ENCODE measurements at regions not wholly inside any gene's neighbourhood (a gene's known extent, or its start where the extent isn't known, plus 50 kb on each side); places are given as distances from the start of the nearest gene placed in this dataset.

GRCh38 chr20:1775117-1775516 is 117.5 kb upstream of the SIRPG start:
- H3K36me3 ChIP-seq (ENCODE audit: control insufficient read depth, insufficient read depth, low read length) = no peaks in the 10 kb centered on the region
- DNase-seq (ENCODE audit: low read depth, low spot score) = no peak
- no CpG with 5 or more reads among the region's 2 CpGs for WGBS (ENCODE audit: insufficient coverage, insufficient read length)
- no peak overlapping the region for H3K27ac ChIP-seq (ENCODE audit: low read length)
- H3K27me3 ChIP-seq (ENCODE audit: control insufficient read depth, insufficient read depth, low read length) = no peaks in the 10 kb centered on the region
- no peak overlapping the region for H3K4me3 ChIP-seq (ENCODE audit: low read length)
- no peaks in the 10 kb centered on the region for H3K9me3 ChIP-seq (ENCODE audit: control insufficient read depth, insufficient read depth, low read length)
- no peaks in the 10 kb centered on the region for H3K4me1 ChIP-seq (ENCODE audit: control insufficient read depth, insufficient read depth, low read length)

DNA sequence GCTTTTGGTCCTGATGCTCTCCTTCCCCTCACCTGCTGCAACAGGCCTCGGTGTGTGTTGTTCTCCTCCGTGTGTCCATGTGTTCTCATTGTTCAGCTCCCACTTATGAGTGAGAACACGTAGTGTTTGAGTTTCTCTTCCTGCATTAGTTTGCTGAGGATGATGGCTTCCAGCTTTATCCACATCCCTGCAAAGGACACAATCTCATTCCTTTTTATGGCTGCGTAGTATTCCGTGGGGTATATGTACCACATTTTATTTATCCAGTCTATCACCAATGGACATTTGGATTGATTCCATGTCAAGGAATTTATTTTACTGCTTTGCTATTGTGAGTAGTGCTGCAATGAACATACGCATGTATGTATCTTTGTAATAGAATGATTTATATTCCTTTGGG is 116.9 kb upstream of the SIRPG start:
- Histone ChIP-seq H3K36me3 (ENCODE audit: control insufficient read depth, insufficient read depth, low read length) (no peaks in the 10 kb centered on the region), H3K27me3 (ENCODE audit: control insufficient read depth, insufficient read depth, low read length) (no peaks in the 10 kb centered on the region), H3K27ac (ENCODE audit: low read length) (no peak overlapping the region), H3K4me3 (ENCODE audit: low read length) (no peak overlapping the region), H3K4me1 (ENCODE audit: control insufficient read depth, insufficient read depth, low read length) (no peaks in the 10 kb centered on the region), H3K9me3 (ENCODE audit: control insufficient read depth, insufficient read depth, low read length) (no peaks in the 10 kb centered on the region)
- WGBS (ENCODE audit: insufficient coverage, insufficient read length) = no CpG with 5 or more reads among the region's 6 CpGs
- DNase-seq (ENCODE audit: low read depth, low spot score) = no peak

DNA sequence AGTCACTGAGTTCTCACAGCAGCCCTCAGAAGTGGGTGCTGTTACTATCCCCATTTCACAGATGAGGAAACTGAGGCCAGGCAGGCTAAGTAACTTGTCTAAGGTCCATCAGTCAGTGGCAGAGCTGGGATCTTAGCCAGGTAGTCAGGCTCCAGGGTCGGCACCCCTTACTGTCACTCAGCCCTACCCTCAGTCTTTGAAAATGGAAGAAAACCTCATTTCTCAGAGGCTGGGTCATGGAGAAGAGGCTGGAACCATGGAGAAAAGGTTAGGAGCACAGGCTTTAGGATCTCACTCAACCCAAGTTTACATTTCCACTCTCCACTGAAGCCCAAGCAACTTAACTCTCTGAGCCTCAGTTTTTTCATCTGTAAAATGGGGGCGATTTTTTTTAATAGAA is 116.2 kb upstream of the SIRPG start:
- no CpG with 5 or more reads among the region's 2 CpGs for WGBS (ENCODE audit: insufficient coverage, insufficient read length)

DNA sequence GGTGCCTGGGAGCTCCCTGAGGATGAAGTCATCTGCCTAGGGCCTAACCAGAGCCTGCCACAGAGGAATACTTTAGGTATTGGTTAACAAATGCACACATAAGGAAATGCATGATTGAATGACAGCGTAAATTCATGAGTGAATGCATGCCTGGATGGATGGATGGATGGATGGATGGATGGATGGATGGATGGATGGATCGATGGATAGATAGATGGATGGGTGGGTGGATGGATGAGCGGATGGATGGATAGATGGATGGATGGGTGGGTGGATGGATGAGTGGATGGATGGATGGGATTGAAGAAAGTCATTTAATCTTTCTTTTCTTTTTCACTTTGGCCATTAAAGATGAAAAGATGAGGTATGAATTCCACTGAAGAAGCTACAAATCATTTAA is 111.9 kb upstream of the SIRPG start:
- H3K9me3 ChIP-seq (ENCODE audit: control insufficient read depth, insufficient read depth, low read length) = no peaks in the 10 kb centered on the region
- no peaks in the 10 kb centered on the region for H3K36me3 ChIP-seq (ENCODE audit: control insufficient read depth, insufficient read depth, low read length)
- DNase-seq (ENCODE audit: low read depth, low spot score) = no peak
- H3K4me1 ChIP-seq (ENCODE audit: control insufficient read depth, insufficient read depth, low read length) = no peaks in the 10 kb centered on the region
- H3K27me3 ChIP-seq (ENCODE audit: control insufficient read depth, insufficient read depth, low read length) = no peaks in the 10 kb centered on the region
- no peak overlapping the region for H3K4me3 ChIP-seq (ENCODE audit: low read length)
- no peak overlapping the region for H3K27ac ChIP-seq (ENCODE audit: low read length)
- no CpG with 5 or more reads among the region's 3 CpGs for WGBS (ENCODE audit: insufficient coverage, insufficient read length)

More for the DNA sequence above, 116.2 kb upstream of the SIRPG start:
- Histone ChIP-seq H3K36me3 (ENCODE audit: control insufficient read depth, insufficient read depth, low read length) (no peaks in the 10 kb centered on the region), H3K9me3 (ENCODE audit: control insufficient read depth, insufficient read depth, low read length) (no peaks in the 10 kb centered on the region), H3K4me1 (ENCODE audit: control insufficient read depth, insufficient read depth, low read length) (no peaks in the 10 kb centered on the region), H3K4me3 (ENCODE audit: low read length) (no peak overlapping the region), H3K27ac (ENCODE audit: low read length) (no peak overlapping the region), H3K27me3 (ENCODE audit: control insufficient read depth, insufficient read depth, low read length) (no peaks in the 10 kb centered on the region)
- no peak for DNase-seq (ENCODE audit: low read depth, low spot score)

DNA sequence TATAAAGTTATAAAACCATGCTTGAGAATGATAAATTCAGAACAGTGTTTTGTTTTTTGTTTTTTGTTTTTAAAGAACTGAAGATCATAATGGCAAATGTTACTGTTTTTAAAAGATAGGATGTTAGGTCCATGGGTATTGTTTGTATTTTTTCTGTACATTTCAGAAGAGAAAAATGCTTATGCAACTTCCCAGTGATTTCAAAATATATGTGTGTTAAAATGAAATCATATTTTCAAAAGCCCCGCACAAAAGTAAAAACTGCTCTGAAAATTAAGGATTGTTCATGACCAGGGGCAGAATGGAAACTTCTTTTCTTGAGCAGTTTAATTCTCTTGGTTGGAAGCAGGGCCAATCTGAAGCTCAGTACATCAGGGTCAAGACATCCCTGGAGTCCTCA is 109.2 kb upstream of the SIRPG start:
- no peaks in the 10 kb centered on the region for H3K36me3 ChIP-seq (ENCODE audit: control insufficient read depth, insufficient read depth, low read length)
- no peaks in the 10 kb centered on the region for H3K27me3 ChIP-seq (ENCODE audit: control insufficient read depth, insufficient read depth, low read length)
- no peak overlapping the region for H3K4me3 ChIP-seq (ENCODE audit: low read length)
- no peak overlapping the region for H3K27ac ChIP-seq (ENCODE audit: low read length)
- no CpG with 5 or more reads among the region's 1 CpG for WGBS (ENCODE audit: insufficient coverage, insufficient read length)
- H3K4me1 ChIP-seq (ENCODE audit: control insufficient read depth, insufficient read depth, low read length) = no peaks in the 10 kb centered on the region
- no peaks in the 10 kb centered on the region for H3K9me3 ChIP-seq (ENCODE audit: control insufficient read depth, insufficient read depth, low read length)
- DNase-seq (ENCODE audit: low read depth, low spot score) = no peak

- H3K4me3 ChIP-seq (ENCODE audit: low read length) = no peak overlapping the region
- H3K36me3 ChIP-seq (ENCODE audit: control insufficient read depth, insufficient read depth, low read length) = no peaks in the 10 kb centered on the region
- DNase-seq (ENCODE audit: low read depth, low spot score) = peak; percentile 54
- H3K4me1 ChIP-seq (ENCODE audit: control insufficient read depth, insufficient read depth, low read length) = no peaks in the 10 kb centered on the region
- H3K27ac ChIP-seq (ENCODE audit: low read length) = no peak overlapping the region
- no CpG with 5 or more reads among the region's 15 CpGs for WGBS (ENCODE audit: insufficient coverage, insufficient read length)
- no peaks in the 10 kb centered on the region for H3K9me3 ChIP-seq (ENCODE audit: control insufficient read depth, insufficient read depth, low read length)
- no peaks in the 10 kb centered on the region for H3K27me3 ChIP-seq (ENCODE audit: control insufficient read depth, insufficient read depth, low read length)
Measured at GRCh38 chr20:1764136-1765033, 106.8 kb upstream of the SIRPG start.

- WGBS (ENCODE audit: insufficient coverage, insufficient read length) = no CpG with 5 or more reads among the region's 5 CpGs
- Histone ChIP-seq H3K9me3 (ENCODE audit: control insufficient read depth, insufficient read depth, low read length) (no peaks in the 10 kb centered on the region), H3K27ac (ENCODE audit: low read length) (no peak overlapping the region), H3K4me1 (ENCODE audit: control insufficient read depth, insufficient read depth, low read length) (no peaks in the 10 kb centered on the region), H3K36me3 (ENCODE audit: control insufficient read depth, insufficient read depth, low read length) (no peaks in the 10 kb centered on the region), H3K27me3 (ENCODE audit: control insufficient read depth, insufficient read depth, low read length) (no peaks in the 10 kb centered on the region), H3K4me3 (ENCODE audit: low read length) (no peak overlapping the region)
- DNase-seq (ENCODE audit: low read depth, low spot score) = no peak
Measured at GRCh38 chr20:1761598-1761997, 104.0 kb upstream of the SIRPG start.

DNA sequence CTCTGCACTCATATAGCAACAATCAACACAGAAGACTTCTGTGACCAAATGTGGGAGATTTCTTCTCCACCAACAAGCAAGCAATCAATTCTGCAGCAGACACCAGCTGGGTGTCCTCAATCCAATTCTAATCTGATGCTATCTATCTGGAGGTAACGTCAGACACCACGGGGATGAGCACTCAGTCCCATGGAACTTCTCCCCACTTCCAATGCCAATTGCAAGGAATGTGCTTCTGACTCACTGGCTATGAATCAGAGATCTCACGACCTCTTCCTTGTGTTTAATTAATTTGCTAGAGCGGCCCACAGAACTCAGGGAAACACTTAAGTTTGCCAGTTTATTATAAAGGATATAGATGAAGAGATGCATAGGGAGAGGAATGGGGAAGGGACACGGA is 103.5 kb upstream of the SIRPG start:
- Histone ChIP-seq H3K4me3 (ENCODE audit: low read length) (no peak overlapping the region), H3K27ac (ENCODE audit: low read length) (no peak overlapping the region), H3K4me1 (ENCODE audit: control insufficient read depth, insufficient read depth, low read length) (no peaks in the 10 kb centered on the region), H3K36me3 (ENCODE audit: control insufficient read depth, insufficient read depth, low read length) (no peaks in the 10 kb centered on the region), H3K27me3 (ENCODE audit: control insufficient read depth, insufficient read depth, low read length) (no peaks in the 10 kb centered on the region), H3K9me3 (ENCODE audit: control insufficient read depth, insufficient read depth, low read length) (no peaks in the 10 kb centered on the region)
- no CpG with 5 or more reads among the region's 5 CpGs for WGBS (ENCODE audit: insufficient coverage, insufficient read length)
- no peak for DNase-seq (ENCODE audit: low read depth, low spot score)

DNA sequence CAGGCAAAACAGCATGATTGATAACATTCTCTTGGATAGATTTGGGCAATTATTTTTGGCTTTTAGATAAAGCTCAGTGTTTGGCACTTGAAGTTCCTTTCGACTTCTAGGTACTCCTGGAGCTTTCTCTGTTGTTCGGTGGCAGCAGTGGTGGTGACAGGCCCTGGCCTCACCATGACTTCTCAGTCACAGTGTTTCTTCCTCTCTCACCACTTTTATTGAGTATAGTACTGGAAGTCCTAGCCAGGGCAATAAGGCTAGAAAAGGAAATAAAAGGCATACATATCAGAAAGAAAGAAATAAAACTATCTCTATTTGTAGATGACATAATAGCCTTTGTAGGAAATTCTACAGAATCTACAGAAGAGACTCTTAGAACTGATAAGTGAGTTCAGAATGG is 101.2 kb upstream of the SIRPG start:
- Histone ChIP-seq H3K27me3 (ENCODE audit: control insufficient read depth, insufficient read depth, low read length) (no peaks in the 10 kb centered on the region), H3K27ac (ENCODE audit: low read length) (no peak overlapping the region), H3K4me1 (ENCODE audit: control insufficient read depth, insufficient read depth, low read length) (no peaks in the 10 kb centered on the region), H3K9me3 (ENCODE audit: control insufficient read depth, insufficient read depth, low read length) (no peaks in the 10 kb centered on the region), H3K36me3 (ENCODE audit: control insufficient read depth, insufficient read depth, low read length) (no peaks in the 10 kb centered on the region), H3K4me3 (ENCODE audit: low read length) (no peak overlapping the region)
- DNase-seq (ENCODE audit: low read depth, low spot score) = no peak
- no CpG with 5 or more reads among the region's 2 CpGs for WGBS (ENCODE audit: insufficient coverage, insufficient read length)

DNA sequence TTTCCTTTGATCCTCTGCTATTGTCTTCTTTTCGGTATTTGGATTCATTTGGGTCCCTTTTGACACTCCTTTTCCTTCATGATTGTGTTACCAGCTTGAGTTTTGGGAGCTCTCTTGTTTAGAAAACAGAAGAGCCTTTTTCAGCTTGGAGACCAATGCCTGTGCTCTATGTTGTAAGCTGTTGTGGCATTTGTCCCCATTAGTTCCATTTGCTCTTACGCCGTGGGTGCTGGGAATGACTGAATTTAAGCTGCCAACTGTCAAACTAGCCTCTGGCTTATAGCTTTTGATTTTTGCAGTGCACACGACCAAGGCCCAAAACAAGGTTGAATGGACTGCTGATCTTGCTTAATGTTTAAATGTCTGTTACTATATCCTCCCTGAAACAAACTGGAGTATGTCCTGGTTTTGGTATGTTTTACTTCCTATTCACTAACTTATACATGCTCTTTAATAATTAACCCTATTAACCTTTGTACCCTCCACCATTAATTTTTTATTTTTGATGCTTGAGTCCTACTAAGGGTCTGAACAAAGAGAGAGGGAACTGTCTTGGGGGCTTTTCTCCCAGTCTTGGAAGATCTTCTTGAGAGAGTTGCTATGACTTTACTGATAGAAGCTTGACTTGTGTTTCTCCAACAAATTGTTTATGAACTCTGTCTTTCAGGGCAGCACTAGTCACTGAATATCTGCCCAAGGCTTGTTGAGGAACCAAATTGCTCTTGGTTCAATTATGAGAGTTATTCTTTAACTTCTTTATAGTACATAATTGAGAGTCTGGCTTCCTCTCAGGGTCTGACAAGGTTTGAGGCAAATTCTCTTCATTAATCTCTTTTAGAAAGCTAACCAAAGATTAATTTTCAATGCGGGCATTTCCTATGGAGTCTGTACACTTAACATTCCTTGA is 100.3 kb upstream of the SIRPG start:
- no peaks in the 10 kb centered on the region for H3K9me3 ChIP-seq (ENCODE audit: control insufficient read depth, insufficient read depth, low read length)
- H3K27ac ChIP-seq (ENCODE audit: low read length) = no peak overlapping the region
- H3K36me3 ChIP-seq (ENCODE audit: control insufficient read depth, insufficient read depth, low read length) = no peaks in the 10 kb centered on the region
- H3K4me1 ChIP-seq (ENCODE audit: control insufficient read depth, insufficient read depth, low read length) = no peaks in the 10 kb centered on the region
- WGBS (ENCODE audit: insufficient coverage, insufficient read length) = no CpG with 5 or more reads among the region's 5 CpGs
- no peak for DNase-seq (ENCODE audit: low read depth, low spot score)
- H3K27me3 ChIP-seq (ENCODE audit: control insufficient read depth, insufficient read depth, low read length) = no peaks in the 10 kb centered on the region
- H3K4me3 ChIP-seq (ENCODE audit: low read length) = no peak overlapping the region

Data from iPS DF 6.9 (cell line).